PFSK-1 (cell line): ENCODE measurements at regions not wholly inside any gene's neighbourhood (a gene's known extent, or its start where the extent isn't known, plus 50 kb on each side); places are given as distances from the start of the nearest gene placed in this dataset.

Experiments
- FOXP2 ChIP-seq: optimal IDR thresholded peaks from 2 replicates; pipeline ENCODE3; 2011; ENCODE audit warnings: borderline replicate concordance, control low read depth, inconsistent platforms; ENCODE audit not compliant: insufficient read depth; ENCODE audit errors: extremely low read length, extremely low read depth
- POLR2AphosphoS5 ChIP-seq: IDR thresholded peaks from 2 replicates; pipeline ENCODE4 v1.6.1; 2012; ENCODE audit warnings: low read depth, mild to moderate bottlenecking, control low read depth, low read length, moderate library complexity
- REST ChIP-seq, 2 experiments: IDR thresholded peaks; 2 replicates each; pipeline versions ENCODE4 v1.6.1 to v1.8.0; 2011 to 2012; ENCODE audit warnings: low read depth in 2 of 2, low read length in 2 of 2, control low read depth in 1 of 2, inconsistent platforms in 1 of 2, mild to moderate bottlenecking in 1 of 2, moderate library complexity in 1 of 2; ENCODE audit not compliant: insufficient read depth in 1 of 2
- SIN3A ChIP-seq: IDR thresholded peaks from 2 replicates; pipeline ENCODE4 v1.6.1; 2012; ENCODE audit warnings: mild to moderate bottlenecking, low read length, moderate library complexity, borderline replicate concordance; ENCODE audit not compliant: insufficient read depth

GRCh38 chr11:70811915-70812314 lies 413.6 kb downstream of the CTTN start:
- no peak for TF ChIP-seq SIN3A
- TF ChIP-seq POLR2AphosphoS5, result no peak
- no peak for TF ChIP-seq REST (IDR thresholded peaks at IDR 0.05; ENCODE audit: insufficient read depth in 1 of 2, low read depth in 2 of 2, low read length in 2 of 2)
- no peak for TF ChIP-seq FOXP2
